Fibroblast of lung (primary cell): ENCODE measurements at regions not wholly inside any gene's neighbourhood (a gene's known extent, or its start where the extent isn't known, plus 50 kb on each side); places are given as distances from the start of the nearest gene placed in this dataset.
A peak's percentile ranks its signal among the peaks of the same experiment; 100 is the strongest.

Source experiments
- DNase-seq, 2 donors: peaks; one replicate each; pipeline versions ENCODE4 v3.0.0 to v3.0.0-alpha.2; 2010; ENCODE audit warnings: low read depth in 2 of 2
- H2AFZ ChIP-seq: 2 replicates; pipeline ENCODE4 v1.5.1; 2012; ENCODE audit warnings: low read length, control low read depth, inconsistent platforms
- H3K27ac ChIP-seq: 2 replicates; pipeline ENCODE4 v1.5.1; 2011; ENCODE audit warnings: low read length, control low read depth; ENCODE audit not compliant: insufficient read depth
- H3K27me3 ChIP-seq: 2 replicates; pipeline ENCODE4 v1.5.1; 2011; ENCODE audit warnings: mild to moderate bottlenecking, low read length; ENCODE audit not compliant: control insufficient read depth, insufficient read depth
- H3K36me3 ChIP-seq: 2 replicates; pipeline ENCODE4 v1.5.1; 2011; ENCODE audit warnings: low read length; ENCODE audit not compliant: control insufficient read depth, insufficient read depth
- H3K4me1 ChIP-seq: 2 replicates; pipeline ENCODE4 v1.5.1; 2011; ENCODE audit warnings: low read length; ENCODE audit not compliant: control insufficient read depth, insufficient read depth; ENCODE audit errors: extremely low read depth
- H3K4me2 ChIP-seq: 2 replicates; pipeline ENCODE4 v1.5.1; 2011; ENCODE audit warnings: low read length, control low read depth; ENCODE audit not compliant: insufficient read depth; ENCODE audit errors: extremely low read depth
- H3K4me3 ChIP-seq, 4 experiments: fragments of 200-600 bp in 1 of 4; sonication (generic) in 1 of 4; replicated peaks in 1 of 4; 2 replicates each; pipeline ENCODE4 v1.5.1; 2011 to 2016; ENCODE audit warnings: low read length in 4 of 4, low read depth in 3 of 4, mild to moderate bottlenecking in 3 of 4, control low read depth in 2 of 4, inconsistent platforms in 1 of 4, mixed read lengths in 1 of 4; ENCODE audit not compliant: insufficient read depth in 1 of 4; ENCODE audit errors: control extremely low read depth in 1 of 4
- H3K79me2 ChIP-seq: 2 replicates; pipeline ENCODE4 v1.5.1; 2012; ENCODE audit warnings: mild to moderate bottlenecking, low read length, inconsistent platforms; ENCODE audit not compliant: control insufficient read depth, insufficient read depth
- H3K9ac ChIP-seq: 2 replicates; pipeline ENCODE4 v1.5.1; 2011; ENCODE audit warnings: mild to moderate bottlenecking, low read length, control low read depth; ENCODE audit not compliant: insufficient read depth
- H3K9me3 ChIP-seq: 2 replicates; pipeline ENCODE4 v1.5.1; 2012; ENCODE audit warnings: low read depth, low read length; ENCODE audit not compliant: control insufficient read depth, insufficient read depth
- H4K20me1 ChIP-seq: 2 replicates; pipeline ENCODE4 v1.5.1; 2011; ENCODE audit warnings: low read length; ENCODE audit not compliant: control insufficient read depth, insufficient read depth; ENCODE audit errors: extremely low read depth
- CTCF ChIP-seq, 2 donors: IDR thresholded peaks in 1 of 2; conservative IDR thresholded peaks in 1 of 2; 1 replicate in 1 of 2; 2 replicates in 1 of 2; pipeline ENCODE4 v1.5.1; 2011 to 2012; ENCODE audit warnings: low read length in 2 of 2, control low read depth in 1 of 2, inconsistent platforms in 1 of 2, low read depth in 1 of 2, mild to moderate bottlenecking in 1 of 2
- EZH2 ChIP-seq: IDR thresholded peaks from 2 replicates; pipeline ENCODE4 v1.5.1; 2012; ENCODE audit warnings: low read length, control low read depth, mild to moderate bottlenecking; ENCODE audit errors: missing control alignments

- H2AFZ ChIP-seq, result no peak overlapping the region
- no peaks in the 10 kb centered on the region for H4K20me1 ChIP-seq
- no peak overlapping the region for H3K9ac ChIP-seq
- H3K4me3 ChIP-seq, result no peak overlapping the region
- peaks cover 8% of the 10 kb centered on the region for H3K4me1 ChIP-seq
- TF ChIP-seq EZH2, result no peak
- no peaks in the 10 kb centered on the region for H3K79me2 ChIP-seq
- H3K4me2 ChIP-seq, result no peak overlapping the region
- H3K36me3 ChIP-seq, result no peaks in the 10 kb centered on the region
- no peaks in the 10 kb centered on the region for H3K27me3 ChIP-seq
- H3K27ac ChIP-seq, result no peak overlapping the region
- DNase-seq, result peak; percentile 24 to 51
- H3K9me3 ChIP-seq, result no peaks in the 10 kb centered on the region
Observed at GRCh38 chrX:52425775-52426174, 57.0 kb downstream of the XAGE2 start.

GRCh38 chrX:52426810-52427209 lies 58.0 kb downstream of the XAGE2 start:
- H3K4me2 ChIP-seq, result no peak overlapping the region
- H3K27ac ChIP-seq, result no peak overlapping the region
- no peak for TF ChIP-seq CTCF (conservative IDR thresholded peaks at IDR 0.05 in 1 of 2, IDR thresholded peaks at IDR 0.05 in 1 of 2; ENCODE audit: low read depth in 1 of 2, low read length in 2 of 2)
- no peak for TF ChIP-seq EZH2
- H3K36me3 ChIP-seq, result no peaks in the 10 kb centered on the region
- no peaks in the 10 kb centered on the region for H3K79me2 ChIP-seq
- no peak overlapping the region for H3K9ac ChIP-seq
- H4K20me1 ChIP-seq, result no peaks in the 10 kb centered on the region
- no peak overlapping the region for H3K4me3 ChIP-seq
- H3K4me1 ChIP-seq, result peaks cover 8% of the 10 kb centered on the region
- no peak overlapping the region for H2AFZ ChIP-seq
- no peaks in the 10 kb centered on the region for H3K9me3 ChIP-seq
- DNase-seq, result no peak
- no peaks in the 10 kb centered on the region for H3K27me3 ChIP-seq

- H3K9me3 ChIP-seq, result no peaks in the 10 kb centered on the region
- no peak overlapping the region for H3K27ac ChIP-seq
- no peaks in the 10 kb centered on the region for H4K20me1 ChIP-seq
- H3K79me2 ChIP-seq, result no peaks in the 10 kb centered on the region
- no peaks in the 10 kb centered on the region for H3K36me3 ChIP-seq
- H3K4me3 ChIP-seq, result no peak overlapping the region
- peaks cover 4% of the 10 kb centered on the region for H3K27me3 ChIP-seq
- H3K9ac ChIP-seq, result no peak overlapping the region
- DNase-seq, result peak in 1 of 2 donors; percentile 36
- TF ChIP-seq EZH2 (no peak), CTCF (conservative IDR thresholded peaks at IDR 0.05 in 1 of 2, IDR thresholded peaks at IDR 0.05 in 1 of 2; ENCODE audit: low read depth in 1 of 2, low read length in 2 of 2) (no peak)
- no peaks in the 10 kb centered on the region for H3K4me1 ChIP-seq
- H3K4me2 ChIP-seq, result no peak overlapping the region
- H2AFZ ChIP-seq, result no peak overlapping the region
Observed at GRCh38 chrX:52437212-52437611, 58.4 kb upstream of the XAGE1A start.
